Stimulated activated CD4-positive, alpha-beta T cell treated with anti-CD3 and anti-CD28 coated beads, TNF-alpha, amount 100 ng/mL, for 24 hours (primary cell): ENCODE measurements at regions not wholly inside any gene's neighbourhood (a gene's known extent, or its start where the extent isn't known, plus 50 kb on each side); places are given as distances from the start of the nearest gene placed in this dataset.

ENCODE experiments used
- DNase-seq, 3 experiments: peaks; one replicate each; pipeline ENCODE4 v3.0.0-alpha.2; 2020; ENCODE audit warnings: low read depth in 3 of 3

- no peak for DNase-seq
These were observed 55.0 kb upstream of the NMNAT3 start for GRCh38 chr3:139732729-139733128.

GRCh38 chr3:139729300-139729699 is 51.5 kb upstream of the NMNAT3 start:
- DNase-seq = no peak

- DNase-seq = no peak
These were observed 50.6 kb upstream of the NMNAT3 start for GRCh38 chr3:139728414-139728813.
